Epithelial cell of prostate (primary cell): ENCODE measurements at regions not wholly inside any gene's neighbourhood (a gene's known extent, or its start where the extent isn't known, plus 50 kb on each side); places are given as distances from the start of the nearest gene placed in this dataset.
"Not testable (repeated sequence)": the region's sequence is repeated elsewhere in the genome, so short reads cannot be mapped to it uniquely, and the experiment has no call there.

ENCODE experiments used
- DNase-seq: peaks from one replicate; pipeline ENCODE4 v3.0.0-alpha.2; 2011; ENCODE audit warnings: low read depth, low spot score
- H3K27ac ChIP-seq: fragments of 450-650 bp; 2 replicates; pipeline ENCODE4 v1.5.1; 2017; ENCODE audit warnings: mild to moderate bottlenecking

DNA sequence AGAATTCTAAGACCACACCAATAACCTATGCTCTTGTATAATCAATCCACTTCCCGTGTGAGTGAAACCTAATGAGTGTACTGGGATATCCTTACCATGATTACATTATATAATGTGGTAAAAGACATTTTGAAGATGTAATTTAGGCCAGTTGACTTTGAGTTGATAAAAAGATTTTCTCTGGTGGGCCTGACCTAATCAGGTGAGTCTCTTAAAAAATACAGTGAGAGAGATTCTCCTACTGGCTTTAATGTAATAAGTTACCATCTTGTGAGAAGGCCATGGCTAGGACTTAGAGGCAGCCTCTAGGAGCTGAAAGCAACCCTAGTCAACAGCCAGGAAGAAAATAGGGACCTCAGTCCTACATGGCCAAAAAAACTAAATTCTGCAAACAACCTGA is 847.7 kb upstream of the HS3ST5 start:
- DNase-seq: no peak
- no peak overlapping the region for H3K27ac ChIP-seq

DNA sequence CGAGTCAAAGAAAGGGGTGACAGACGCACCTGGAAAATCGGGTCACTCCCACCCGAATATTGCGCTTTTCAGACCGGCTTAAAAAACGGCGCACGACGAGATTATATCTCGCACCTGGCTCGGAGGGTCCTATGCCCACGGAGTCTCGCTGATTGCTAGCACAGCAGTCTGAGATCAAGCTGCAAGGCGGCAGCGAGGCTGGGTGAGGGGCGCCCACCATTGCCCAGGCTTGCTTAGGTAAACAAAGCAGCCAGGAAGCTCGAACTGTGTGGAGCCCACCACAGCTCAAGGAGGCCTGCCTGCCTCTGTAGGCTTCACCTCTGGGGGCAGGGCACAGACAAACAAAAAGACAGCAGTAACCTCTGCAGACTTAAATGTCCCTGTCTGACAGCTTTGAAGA is 832.6 kb upstream of the HS3ST5 start:
- H3K27ac ChIP-seq: not testable (repeated sequence)

DNA sequence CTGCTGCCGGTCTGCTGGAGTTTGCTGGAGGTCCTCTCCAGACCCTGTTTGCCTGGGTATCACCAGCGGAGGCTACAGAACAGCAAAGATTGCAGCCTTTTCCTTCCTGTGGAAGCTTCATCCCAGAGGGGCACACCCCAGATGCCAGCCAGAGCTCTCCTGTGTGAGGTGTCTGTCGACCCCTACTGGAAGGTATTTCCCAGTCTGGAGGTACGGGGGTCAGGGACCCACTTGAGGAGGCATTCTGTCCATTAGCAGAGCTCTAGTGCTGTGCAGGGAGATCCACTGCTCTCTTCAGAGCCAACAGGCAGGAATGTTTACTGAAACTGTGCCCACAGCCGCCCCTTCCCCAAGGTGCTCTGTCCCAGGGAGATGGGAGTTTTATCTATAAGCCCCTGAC is 823.1 kb upstream of the HS3ST5 start:
- H3K27ac ChIP-seq, DNase-seq: not testable (repeated sequence)

More for the DNA sequence above, 832.6 kb upstream of the HS3ST5 start:
- not testable (repeated sequence) for DNase-seq

DNA sequence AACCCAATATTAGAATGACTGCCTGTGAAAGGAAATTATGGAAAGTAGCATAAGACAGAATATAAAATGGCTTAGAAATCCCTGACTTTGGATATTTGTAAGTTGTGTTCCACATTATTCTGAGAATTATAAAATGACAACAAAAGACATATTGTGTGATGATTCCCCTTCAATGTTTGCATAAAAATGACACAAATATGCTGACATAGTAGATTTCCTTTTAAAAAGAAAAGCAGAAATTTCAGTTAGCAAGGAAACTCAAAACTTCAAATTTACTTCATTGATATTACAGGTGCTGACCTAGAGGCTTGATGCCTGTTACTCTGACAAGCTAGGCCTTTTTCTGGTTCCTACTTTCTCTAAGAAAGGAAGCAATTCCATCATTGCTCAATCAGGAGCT is 816.9 kb upstream of the HS3ST5 start:
- DNase-seq: no peak
- no peak overlapping the region for H3K27ac ChIP-seq

DNA sequence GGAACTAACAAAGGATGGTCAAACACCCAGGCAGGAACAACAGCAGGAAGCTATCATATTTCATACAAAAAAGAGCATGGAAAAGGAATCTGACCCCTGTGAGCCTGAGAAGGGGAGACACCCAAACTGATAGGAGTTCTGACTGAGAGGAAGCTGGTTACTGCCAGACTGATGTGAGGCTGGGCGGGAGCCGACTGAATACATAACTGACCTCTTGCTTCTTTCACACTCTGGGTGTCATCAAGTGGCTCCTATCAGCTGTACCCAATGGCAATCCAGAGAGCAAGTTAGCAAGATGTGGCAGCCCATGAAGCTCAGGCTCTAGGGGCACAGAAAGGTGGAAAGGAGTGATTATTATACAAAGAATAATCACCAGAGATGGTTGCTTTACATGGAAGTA is 795.1 kb upstream of the HS3ST5 start:
- no peak overlapping the region for H3K27ac ChIP-seq
- DNase-seq: no peak

DNA sequence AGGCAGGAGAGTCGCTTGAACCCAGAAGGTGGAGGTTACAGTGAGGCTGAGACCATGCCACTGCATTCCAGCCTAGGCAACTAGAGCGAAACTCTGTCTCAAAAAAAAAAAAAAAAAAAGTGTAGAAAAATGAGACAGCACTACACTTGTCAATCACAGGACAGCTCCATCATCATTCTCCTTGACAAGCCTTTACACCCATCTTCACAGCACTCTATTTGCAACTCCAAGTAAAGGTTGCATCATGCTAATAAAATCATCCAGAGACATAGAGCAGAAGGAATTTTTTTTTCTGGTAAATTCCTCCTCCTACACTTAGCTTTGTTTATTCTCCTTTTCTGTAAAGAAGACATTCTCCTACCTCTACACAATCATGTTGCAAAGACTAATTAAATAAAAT is 791.0 kb upstream of the HS3ST5 start:
- DNase-seq: no peak
- H3K27ac ChIP-seq: no peak overlapping the region

DNA sequence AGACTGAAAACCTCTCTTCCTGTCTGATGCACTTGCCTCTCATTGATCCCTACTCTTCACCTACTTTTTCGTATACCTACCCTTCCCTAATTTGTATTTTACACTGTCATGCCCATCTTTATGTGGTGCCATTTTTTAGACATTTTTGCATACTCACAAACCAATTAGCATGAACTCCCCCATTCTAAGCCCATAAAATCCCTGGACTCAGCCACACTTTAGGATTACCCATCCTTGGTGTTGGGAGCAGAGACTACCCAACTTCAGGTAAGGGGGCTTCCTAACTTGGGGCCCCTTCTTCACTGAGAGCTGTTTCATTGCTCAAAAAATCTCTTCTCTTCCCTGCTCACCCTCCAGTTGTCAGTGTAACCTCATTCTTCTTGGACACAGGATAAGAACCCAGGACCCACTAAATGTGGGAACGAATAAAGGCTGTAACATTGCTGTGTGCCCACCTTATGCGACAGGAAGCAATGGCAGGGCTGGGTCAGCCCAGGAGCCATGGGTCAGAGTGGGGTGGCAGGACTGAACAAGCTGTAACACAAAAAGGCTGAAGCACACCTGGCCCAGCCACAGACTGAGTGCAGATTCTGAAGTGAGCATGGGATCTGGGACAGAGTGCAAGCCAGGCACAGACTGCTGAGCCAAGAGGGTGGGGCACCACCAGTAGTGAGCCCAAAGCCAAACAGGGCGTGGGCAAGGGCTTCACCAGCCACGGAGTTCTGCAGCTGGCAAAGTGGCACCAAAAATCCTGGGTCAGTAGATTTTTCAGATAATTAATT is 789.1 kb upstream of the HS3ST5 start:
- no peak for DNase-seq
- H3K27ac ChIP-seq: no peak overlapping the region

DNA sequence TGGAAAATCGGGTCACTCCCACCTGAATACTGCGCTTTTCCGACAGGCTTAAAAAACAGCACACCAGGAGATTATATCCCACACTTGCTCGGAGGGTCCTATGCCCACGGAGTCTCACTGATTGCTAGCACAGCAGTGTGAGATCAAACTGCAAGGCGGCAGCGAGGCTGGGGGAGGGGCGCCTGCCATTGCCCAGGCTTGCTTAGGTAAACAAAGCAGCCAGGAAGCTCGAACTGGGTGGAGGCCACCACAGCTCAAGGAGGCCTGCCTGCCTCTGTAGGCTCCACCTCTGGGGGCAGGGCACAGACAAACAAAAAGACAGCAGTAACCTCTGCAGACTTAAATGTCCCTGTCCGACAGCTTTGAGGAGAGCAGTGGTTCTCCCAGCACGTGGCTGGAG is 778.7 kb upstream of the HS3ST5 start:
- DNase-seq: not testable (repeated sequence)

DNA sequence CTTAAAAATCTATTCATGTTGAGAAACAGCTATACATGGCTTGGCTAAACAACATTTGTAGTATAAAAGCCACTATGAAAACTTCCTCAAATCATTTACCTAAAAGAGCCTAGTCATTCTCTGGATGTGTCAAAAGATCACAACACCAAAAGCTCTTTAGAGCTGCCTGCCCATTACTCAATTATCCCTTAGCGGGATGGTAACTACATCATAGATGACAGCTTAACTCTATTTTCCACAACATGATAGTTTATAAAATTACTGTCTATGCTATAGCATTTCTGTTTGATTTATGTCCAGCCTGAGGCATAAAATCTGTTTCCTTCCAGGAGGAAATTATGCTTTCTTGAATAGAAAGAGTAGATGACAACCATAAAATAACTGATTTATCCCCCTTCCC is 777.6 kb upstream of the HS3ST5 start:
- no peak overlapping the region for H3K27ac ChIP-seq

More for the DNA sequence above, 778.7 kb upstream of the HS3ST5 start:
- not testable (repeated sequence) for H3K27ac ChIP-seq

DNA sequence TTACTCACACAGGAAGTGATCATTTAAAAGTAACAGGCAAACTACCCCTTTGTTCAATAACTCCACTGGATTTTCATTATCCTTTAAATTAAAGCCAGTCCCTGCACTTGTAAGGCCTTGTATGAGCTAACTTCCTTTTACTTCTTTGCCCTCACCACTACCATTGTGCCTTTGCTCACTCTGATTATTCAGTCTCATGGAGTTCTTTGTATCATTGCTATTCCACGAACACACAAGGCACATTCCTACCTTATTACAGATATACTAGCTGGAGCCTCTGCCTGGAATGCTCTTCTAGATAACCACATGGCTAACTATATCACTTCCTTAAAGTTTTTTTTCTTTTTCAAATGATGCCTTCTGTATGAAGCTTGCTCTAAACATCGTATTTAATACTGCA is 748.6 kb upstream of the HS3ST5 start:
- no peak overlapping the region for H3K27ac ChIP-seq
- DNase-seq: no peak

More for the DNA sequence above, 777.6 kb upstream of the HS3ST5 start:
- no peak for DNase-seq

DNA sequence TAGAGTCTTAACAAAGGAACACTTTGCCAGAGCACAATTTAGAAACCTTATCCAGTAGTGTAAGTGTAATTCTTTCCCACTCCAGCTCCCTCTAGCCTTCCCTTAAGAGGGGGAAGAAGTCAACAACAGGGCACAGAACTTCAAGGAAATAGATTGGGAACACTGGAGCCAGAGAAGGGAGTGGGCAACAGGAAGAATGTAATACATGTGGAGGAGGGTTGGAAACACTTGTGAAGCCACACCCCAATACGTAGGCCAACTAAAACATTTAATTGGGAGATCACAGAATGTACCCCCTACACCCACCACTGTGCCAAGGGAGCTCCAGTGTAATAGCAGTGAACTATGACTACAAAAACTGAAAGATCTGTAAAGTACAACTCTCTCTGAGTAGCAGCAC is 735.7 kb upstream of the HS3ST5 start:
- no peak overlapping the region for H3K27ac ChIP-seq
- DNase-seq: no peak

DNA sequence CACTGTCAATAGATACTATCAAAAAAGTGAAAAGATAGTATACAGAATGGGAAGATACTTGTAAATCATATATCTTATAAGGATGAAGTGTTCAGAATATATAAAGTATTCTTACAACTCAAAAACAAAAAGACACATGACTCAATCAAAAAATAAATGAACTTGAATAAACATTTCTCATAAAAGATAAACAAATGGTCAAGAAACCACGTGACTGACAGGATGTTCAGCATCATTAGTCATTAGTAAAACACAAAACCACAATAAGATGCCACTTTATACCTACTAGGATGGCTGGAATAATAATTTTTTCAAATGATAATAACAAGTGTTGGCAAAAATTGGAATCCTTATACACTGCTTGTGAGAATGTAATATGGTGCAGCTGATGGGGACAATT is 729.1 kb upstream of the HS3ST5 start:
- no peak overlapping the region for H3K27ac ChIP-seq
- DNase-seq: no peak

DNA sequence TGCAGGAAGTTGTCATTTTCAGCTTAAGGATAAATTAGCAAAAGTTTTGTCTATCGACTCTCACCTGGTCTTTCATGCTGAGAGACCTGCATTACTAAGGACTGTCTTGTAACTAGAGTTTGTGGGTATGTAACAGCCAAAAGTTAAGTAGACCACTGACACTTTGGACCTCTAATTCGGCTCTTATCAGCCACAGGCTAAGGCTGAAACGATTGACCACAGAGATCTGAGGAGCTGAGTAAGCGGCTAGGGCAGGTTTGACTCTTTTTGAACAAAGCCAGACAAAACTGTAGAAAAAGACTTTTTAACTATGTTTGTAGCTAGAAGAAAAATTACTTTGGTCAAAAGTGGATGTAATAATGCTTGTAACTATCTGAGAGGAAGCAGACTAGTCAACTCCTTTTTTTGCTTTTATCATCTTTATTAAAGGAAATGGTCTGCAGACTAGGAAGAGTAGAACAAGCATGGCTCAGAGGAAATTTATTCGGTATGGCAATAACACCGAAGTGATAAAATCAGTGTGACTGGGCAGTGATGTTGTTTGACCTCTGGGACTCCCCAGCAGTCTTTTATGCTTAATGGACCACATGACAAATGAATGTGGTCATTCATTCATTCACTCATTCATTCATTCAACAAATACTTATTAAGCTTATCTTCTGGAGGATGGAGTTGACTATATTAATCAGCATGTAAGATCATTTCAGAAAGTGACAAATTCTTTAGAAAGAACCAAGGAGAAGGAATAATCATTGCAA is 725.0 kb upstream of the HS3ST5 start:
- no peak for DNase-seq

DNA sequence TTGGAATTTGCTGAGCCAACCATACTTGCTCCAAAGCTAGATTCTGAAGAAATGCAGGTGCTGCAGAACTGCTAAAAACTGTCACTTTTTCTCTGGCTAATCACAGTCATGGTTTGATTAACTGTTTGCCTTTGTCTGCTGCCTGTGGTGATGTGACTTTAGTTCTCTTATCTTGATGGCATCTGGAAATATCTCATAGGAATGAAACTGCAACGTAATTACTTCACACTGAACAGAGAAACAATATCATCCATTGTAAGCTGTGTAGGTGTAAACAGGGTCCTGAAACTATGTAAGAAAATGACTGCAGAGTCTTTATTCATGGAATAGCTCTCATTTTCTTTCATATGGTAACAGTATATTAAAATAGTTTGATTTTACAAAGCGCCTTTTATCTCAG is 721.9 kb upstream of the HS3ST5 start:
- DNase-seq: no peak
- H3K27ac ChIP-seq: no peak overlapping the region

More for the DNA sequence above, 725.0 kb upstream of the HS3ST5 start:
- no peak overlapping the region for H3K27ac ChIP-seq

DNA sequence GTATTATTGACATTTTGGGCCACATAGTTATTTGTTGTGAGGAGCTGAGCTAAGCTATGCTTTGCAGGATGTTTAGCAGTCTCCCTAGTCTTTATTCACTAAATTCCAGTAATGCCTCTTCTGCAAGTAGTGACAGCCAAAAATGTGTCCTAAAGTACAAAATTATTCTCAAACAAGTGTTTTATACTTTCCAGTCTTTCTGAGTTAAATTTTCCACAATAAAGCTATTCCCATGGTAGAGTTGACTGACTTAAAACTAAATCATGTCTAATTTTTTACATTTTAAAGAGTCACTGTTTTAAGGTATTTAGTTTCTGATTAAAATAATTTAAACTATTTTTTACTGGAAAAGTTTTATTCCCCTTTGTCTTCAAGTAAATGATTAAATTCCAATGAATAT is 717.8 kb upstream of the HS3ST5 start:
- no peak overlapping the region for H3K27ac ChIP-seq
- DNase-seq: no peak

DNA sequence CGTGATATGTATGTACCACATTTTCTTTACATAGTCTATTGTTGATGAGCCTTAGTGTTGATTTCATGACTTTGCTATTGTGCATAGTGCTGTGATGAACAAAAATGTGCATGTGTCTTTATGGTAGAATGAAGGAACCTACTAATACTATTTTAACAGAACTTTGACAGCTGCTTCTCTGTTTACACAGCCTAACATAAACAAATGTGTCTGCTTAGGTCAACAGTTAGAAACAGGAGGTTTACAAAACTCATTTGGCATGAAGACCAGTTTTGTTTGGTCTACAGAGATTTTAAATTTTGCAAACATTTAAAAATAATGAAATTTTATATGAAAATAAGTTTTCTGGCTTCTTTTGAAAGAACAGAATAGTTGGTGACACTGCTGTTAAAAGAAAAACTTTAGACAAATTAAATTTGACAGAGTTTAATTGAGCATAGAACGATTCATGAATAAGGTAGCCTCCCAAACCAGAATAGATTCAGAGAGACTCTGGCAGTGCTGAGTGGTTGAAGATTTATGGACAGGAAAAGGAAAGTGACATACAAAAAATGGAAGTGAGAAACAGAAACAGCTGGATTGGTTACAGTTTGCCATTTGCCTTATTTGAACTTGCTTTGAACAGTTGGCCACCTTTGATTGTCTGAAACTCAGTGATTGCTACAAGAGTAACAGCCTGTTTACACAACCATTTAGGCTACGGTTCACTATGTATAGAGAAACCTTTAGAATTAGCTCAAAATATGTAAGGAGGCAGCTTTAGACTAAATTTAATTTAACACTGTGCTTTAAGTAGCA is 715.8 kb upstream of the HS3ST5 start:
- no peak for DNase-seq
- no peak overlapping the region for H3K27ac ChIP-seq

DNA sequence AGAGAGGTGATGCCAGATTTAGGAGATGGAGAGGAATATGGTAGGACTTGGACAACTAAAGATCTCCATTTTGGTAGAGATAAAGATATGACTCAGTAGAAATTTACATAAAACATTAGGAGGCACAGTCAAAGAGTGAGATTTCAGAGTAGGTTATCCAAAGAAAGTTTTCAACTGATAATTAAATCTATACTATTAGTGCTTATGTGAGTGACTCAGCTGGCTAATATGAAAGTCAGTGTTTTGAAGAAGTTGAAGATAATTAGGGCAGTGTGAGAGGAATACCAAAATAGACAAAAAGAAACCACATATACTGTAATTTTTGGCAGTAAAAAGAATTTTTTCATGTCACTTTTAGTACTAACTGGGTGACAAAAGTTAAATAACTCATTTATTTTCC is 712.8 kb upstream of the HS3ST5 start:
- DNase-seq: no peak
- no peak overlapping the region for H3K27ac ChIP-seq

DNA sequence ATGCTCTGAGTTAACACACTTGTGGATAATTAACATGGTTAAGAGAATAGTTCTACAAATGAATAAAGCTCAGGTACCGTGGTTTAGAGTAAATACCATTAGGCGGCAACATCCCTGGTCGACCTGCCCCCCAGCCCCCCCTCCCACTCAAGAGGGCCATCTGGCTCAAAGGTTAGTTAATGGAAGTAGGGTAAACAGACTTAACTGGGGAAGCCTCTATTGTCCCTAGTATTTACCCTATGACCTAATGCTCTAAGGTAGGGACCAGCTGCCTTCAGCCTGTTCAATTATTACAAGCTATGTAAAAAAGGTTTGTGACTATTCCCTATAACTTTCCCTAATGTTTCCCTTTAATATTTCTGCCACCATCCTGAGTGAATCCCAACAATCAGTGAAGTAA is 711.4 kb upstream of the HS3ST5 start:
- H3K27ac ChIP-seq, DNase-seq: not testable (repeated sequence)

DNA sequence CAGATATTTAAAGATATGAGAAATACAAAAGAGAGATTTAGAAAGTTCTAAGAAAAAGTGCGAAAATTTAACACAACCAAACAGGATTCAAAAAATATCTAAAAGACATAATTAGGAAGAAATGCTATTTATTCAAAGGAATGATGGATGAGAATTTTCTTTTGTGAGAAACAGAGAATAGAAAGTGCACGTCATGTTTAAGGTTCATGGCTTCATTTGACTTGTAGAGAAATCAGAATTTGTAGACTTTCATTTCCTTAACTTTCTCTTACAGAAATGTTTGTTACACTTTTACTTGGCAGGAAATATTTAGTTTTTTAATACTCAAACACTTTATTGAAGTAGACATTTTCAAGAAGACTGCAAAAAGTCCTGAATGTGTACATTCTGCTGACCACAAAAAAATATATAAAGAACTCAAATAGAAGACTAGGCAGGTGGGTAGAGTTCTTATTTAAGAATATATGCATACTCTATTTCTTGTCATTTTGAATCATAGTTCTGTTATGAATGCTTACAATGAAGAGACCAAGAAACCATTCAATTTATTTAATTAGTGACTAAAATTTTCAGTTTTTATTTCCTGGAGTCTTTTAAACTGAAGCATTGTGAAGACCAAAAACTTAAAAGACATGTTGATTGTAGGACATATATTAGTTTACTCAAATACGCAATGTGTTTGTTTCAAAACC is 710.5 kb upstream of the HS3ST5 start:
- DNase-seq: no peak
- no peak overlapping the region for H3K27ac ChIP-seq

DNA sequence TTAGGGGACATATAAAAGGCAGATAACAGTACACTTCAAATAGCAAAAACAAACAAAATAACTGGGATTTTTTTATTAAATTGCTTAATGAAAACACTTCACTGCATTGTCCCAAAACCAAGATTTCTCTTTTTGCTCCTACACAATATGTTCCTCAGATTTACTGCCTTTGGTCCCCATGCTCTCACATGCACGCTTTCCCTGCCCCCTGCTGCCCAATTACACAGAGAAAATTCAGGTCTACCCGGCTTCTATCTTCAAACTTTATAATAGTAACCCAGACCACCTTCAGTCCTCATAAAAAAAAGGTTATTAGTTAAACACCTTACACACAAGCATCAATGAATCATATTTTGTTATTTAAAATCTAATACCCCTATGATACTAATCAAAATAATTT is 673.8 kb upstream of the HS3ST5 start:
- DNase-seq: no peak

More for the DNA sequence above, 673.8 kb upstream of the HS3ST5 start:
- H3K27ac ChIP-seq: no peak overlapping the region
